Forelimb muscle (tissue), 1 donor: ENCODE measurements at regions not wholly inside any gene's neighbourhood (a gene's known extent, or its start where the extent isn't known, plus 50 kb on each side); places are given as distances from the start of the nearest gene placed in this dataset.

ENCODE experiments used
- DNase-seq: peaks from one replicate; pipeline ENCODE4 v3.0.0-alpha.2; 2013; ENCODE audit warnings: low read depth

GRCh38 chr22:34427436-34427835 is 507.2 kb upstream of the LARGE1 start:
- DNase-seq = no peak

- DNase-seq = no peak
Measured at GRCh38 chr22:34427841-34428240, 507.6 kb upstream of the LARGE1 start.

- no peak for DNase-seq
Measured at GRCh38 chr22:34429314-34429713, 509.0 kb upstream of the LARGE1 start.

GRCh38 chr22:34430386-34430785 is 510.1 kb upstream of the LARGE1 start:
- DNase-seq = no peak

GRCh38 chr22:34434371-34434770 is 514.1 kb upstream of the LARGE1 start:
- DNase-seq = no peak

GRCh38 chr22:34437140-34437539 is 516.9 kb upstream of the LARGE1 start:
- no peak for DNase-seq

- no peak for DNase-seq
Measured at GRCh38 chr22:34454598-34454997, 534.3 kb upstream of the LARGE1 start.

GRCh38 chr22:34462795-34463194 is 542.5 kb upstream of the LARGE1 start:
- DNase-seq = no peak

GRCh38 chr22:34475886-34476285 is 555.6 kb upstream of the LARGE1 start:
- no peak for DNase-seq

GRCh38 chr22:34476762-34477161 is 556.5 kb upstream of the LARGE1 start:
- DNase-seq = no peak

- DNase-seq = no peak
Measured at GRCh38 chr22:34481090-34481489, 560.8 kb upstream of the LARGE1 start.

GRCh38 chr22:34486381-34486780 is 566.1 kb upstream of the LARGE1 start:
- no peak for DNase-seq

- no peak for DNase-seq
Measured at GRCh38 chr22:34489861-34490260, 569.6 kb upstream of the LARGE1 start.

- DNase-seq = no peak
Measured at GRCh38 chr22:34490886-34491285, 570.6 kb upstream of the LARGE1 start.

- no peak for DNase-seq
Measured at GRCh38 chr22:34493486-34493885, 572.5 kb upstream of the ISX start.

GRCh38 chr22:34501366-34501965 is 564.5 kb upstream of the ISX start:
- DNase-seq = peak; percentile 24

- no peak for DNase-seq
Measured at GRCh38 chr22:34502821-34503220, 563.1 kb upstream of the ISX start.

- DNase-seq = no peak
Measured at GRCh38 chr22:34508797-34509196, 557.2 kb upstream of the ISX start.

- DNase-seq = no peak
Measured at GRCh38 chr22:34526681-34527080, 539.3 kb upstream of the ISX start.

- no peak for DNase-seq
Measured at GRCh38 chr22:34534101-34534500, 531.9 kb upstream of the ISX start.

GRCh38 chr22:34567367-34567766 is 498.6 kb upstream of the ISX start:
- no peak for DNase-seq

- no peak for DNase-seq
Measured at GRCh38 chr22:34570408-34570807, 495.6 kb upstream of the ISX start.

GRCh38 chr22:34579519-34579918 is 486.4 kb upstream of the ISX start:
- DNase-seq = no peak
